AG04450 (cell line): ENCODE measurements at regions not wholly inside any gene's neighbourhood (a gene's known extent, or its start where the extent isn't known, plus 50 kb on each side); places are given as distances from the start of the nearest gene placed in this dataset.

Experiments used
- CTCF ChIA-PET: fragments of 300-600, 350-600 bp; formaldehyde crosslinking; extraction: SDS; loops from one replicate; lab custom pipeline; 2022; ENCODE audit warnings: antibody characterized with exemption, inconsistent platforms; lab: Charles Lee
- POLR2A ChIA-PET: fragments of 350-600 bp; formaldehyde crosslinking; extraction: SDS; loops from one replicate; lab custom pipeline; 2021; ENCODE audit warnings: antibody characterized with exemption, inconsistent platforms; lab: Yijun Ruan, JAX
- DNase-seq: peaks from one replicate; pipeline ENCODE4 v3.0.0-alpha.2; 2011; ENCODE audit warnings: low read depth, low spot score
- H3K27ac ChIP-seq: one replicate; pipeline ENCODE4 v1.5.1; 2012; ENCODE audit warnings: low read depth, low read length, control low read depth
- H3K27me3 ChIP-seq: one replicate; pipeline ENCODE4 v1.6.0; 2012; ENCODE audit warnings: low read length; ENCODE audit not compliant: control insufficient read depth, insufficient read depth
- H3K4me3 ChIP-seq: 2 replicates; pipeline ENCODE4 v1.5.1; 2011; ENCODE audit warnings: mild to moderate bottlenecking, low read depth, low read length, control low read depth
- H3K9me3 ChIP-seq: 2 replicates; pipeline ENCODE4 v1.5.1; 2012; ENCODE audit warnings: low read length; ENCODE audit not compliant: control insufficient read depth, insufficient read depth
- CTCF ChIP-seq: IDR thresholded peaks from 2 replicates; pipeline ENCODE4 v1.5.1; 2011; ENCODE audit warnings: low read depth, low read length, control low read depth, inconsistent platforms

DNA sequence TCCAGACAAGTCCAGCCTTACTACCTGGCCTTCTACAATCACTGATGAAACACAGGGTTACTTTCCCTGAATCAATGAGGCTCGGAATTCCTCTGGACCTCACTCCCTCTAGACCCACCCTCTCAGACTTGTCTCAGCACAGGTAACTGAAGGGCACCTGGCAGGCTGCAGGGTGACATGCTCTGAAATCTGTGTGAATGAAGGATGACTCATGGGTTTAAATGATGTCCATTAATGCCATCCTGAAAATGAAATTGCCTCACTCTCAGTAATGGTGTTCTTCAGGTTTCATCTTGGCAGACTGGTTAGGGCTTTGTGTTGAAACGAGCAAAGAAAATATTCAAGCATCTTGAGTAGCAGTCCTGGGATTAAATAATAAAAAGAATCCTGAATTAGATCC, 134.4 kb downstream of the MAF start:
- no peak overlapping the region for H3K27ac ChIP-seq
- CTCF ChIA-PET, result no interaction called here
- no peak for DNase-seq
- no peaks in the 10 kb centered on the region for H3K27me3 ChIP-seq
- no peak overlapping the region for H3K4me3 ChIP-seq
- no peak for TF ChIP-seq CTCF
- peaks cover 46% of the 10 kb centered on the region for H3K9me3 ChIP-seq
- POLR2A ChIA-PET, result no interaction called here

- ChIA-PET CTCF (no interaction called here), POLR2A (no interaction called here)
- no peak overlapping the region for H3K4me3 ChIP-seq
- no peak for TF ChIP-seq CTCF
- H3K27ac ChIP-seq, result no peak overlapping the region
- no peaks in the 10 kb centered on the region for H3K27me3 ChIP-seq
- peaks cover 31% of the 10 kb centered on the region for H3K9me3 ChIP-seq
- no peak for DNase-seq
Measured at GRCh38 chr16:79463841-79464240, 136.7 kb downstream of the MAF start.

DNA sequence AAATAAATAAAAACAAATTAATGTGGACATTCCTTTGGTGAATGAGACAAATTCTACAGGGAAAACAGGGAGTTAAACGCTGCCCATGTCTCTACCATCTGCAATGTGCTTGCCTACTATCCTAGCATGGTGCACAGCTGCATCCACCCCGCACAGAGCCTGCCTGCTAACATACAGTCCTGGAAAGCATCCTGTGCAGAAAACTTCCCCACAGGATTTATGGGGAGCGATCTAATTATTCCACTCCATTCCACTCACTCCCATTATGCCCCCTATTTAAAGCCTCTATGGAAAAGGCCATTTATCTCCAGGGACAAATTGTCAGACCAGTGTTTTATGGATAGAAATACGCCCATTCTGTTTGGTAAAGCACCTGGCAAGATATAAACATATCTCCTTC, 144.5 kb downstream of the MAF start:
- Histone ChIP-seq H3K4me3 (no peak overlapping the region), H3K27me3 (no peaks in the 10 kb centered on the region), H3K9me3 (peaks cover 19% of the 10 kb centered on the region), H3K27ac (no peak overlapping the region)
- ChIA-PET CTCF (no interaction called here), POLR2A (no interaction called here)
- TF ChIP-seq CTCF, result no peak
- no peak for DNase-seq

- H3K27me3 ChIP-seq, result no peaks in the 10 kb centered on the region
- no peak overlapping the region for H3K27ac ChIP-seq
- H3K9me3 ChIP-seq, result peaks cover 23% of the 10 kb centered on the region
- H3K4me3 ChIP-seq, result no peak overlapping the region
- CTCF ChIA-PET, result no interaction called here
- TF ChIP-seq CTCF, result no peak
- no peak for DNase-seq
- POLR2A ChIA-PET, result no interaction called here
Measured at GRCh38 chr16:79452671-79453070, 147.9 kb downstream of the MAF start.

GRCh38 chr16:79451196-79451816, 149.2 kb downstream of the MAF start:
- CTCF ChIA-PET, result no interaction called here
- TF ChIP-seq CTCF, result no peak
- Histone ChIP-seq H3K27me3 (no peaks in the 10 kb centered on the region), H3K4me3 (no peak overlapping the region), H3K27ac (no peak overlapping the region), H3K9me3 (peaks cover 23% of the 10 kb centered on the region)
- POLR2A ChIA-PET, result no interaction called here
- DNase-seq, result no peak
